ENCODE measurements at regions not wholly inside any gene's neighbourhood (a gene's known extent, or its start where the extent isn't known, plus 50 kb on each side); places are given as distances from the start of the nearest gene placed in this dataset.
"Not testable (repeated sequence)": the region's sequence is repeated elsewhere in the genome, so short reads cannot be mapped to it uniquely, and the experiment has no call there.

GRCh38 chr10:23754179-23754578, 315.3 kb downstream of the OTUD1 start:
- no peak for DNase-seq (ENCODE audit: low read depth in 2 of 2)

GRCh38 chr10:23754941-23755340, 316.1 kb downstream of the OTUD1 start:
- DNase-seq (ENCODE audit: low read depth in 2 of 2) = no peak

- DNase-seq (ENCODE audit: low read depth in 2 of 2) = no peak
These were observed 316.7 kb downstream of the OTUD1 start for GRCh38 chr10:23755556-23755955.

- DNase-seq (ENCODE audit: low read depth in 2 of 2) = no peak
These were observed 329.4 kb downstream of the OTUD1 start for GRCh38 chr10:23768281-23768680.

GRCh38 chr10:23777153-23777552, 338.3 kb downstream of the OTUD1 start:
- DNase-seq (ENCODE audit: low read depth in 2 of 2) = no peak

GRCh38 chr10:23779301-23779700, 340.4 kb downstream of the OTUD1 start:
- DNase-seq (ENCODE audit: low read depth in 2 of 2) = no peak

- no peak for DNase-seq (ENCODE audit: low read depth in 2 of 2)
These were observed 341.5 kb downstream of the OTUD1 start for GRCh38 chr10:23780331-23780730.

- no peak for DNase-seq (ENCODE audit: low read depth in 2 of 2)
These were observed 347.7 kb downstream of the OTUD1 start for GRCh38 chr10:23786594-23786993.

GRCh38 chr10:23793577-23793976, 354.7 kb downstream of the OTUD1 start:
- no peak for DNase-seq (ENCODE audit: low read depth in 2 of 2)

GRCh38 chr10:23797452-23797851, 358.6 kb downstream of the OTUD1 start:
- DNase-seq (ENCODE audit: low read depth in 2 of 2) = not testable (repeated sequence)

GRCh38 chr10:23804125-23804524, 365.2 kb downstream of the OTUD1 start:
- no peak for DNase-seq (ENCODE audit: low read depth in 2 of 2)

- no peak for DNase-seq (ENCODE audit: low read depth in 2 of 2)
These were observed 374.8 kb downstream of the OTUD1 start for GRCh38 chr10:23813687-23814086.

GRCh38 chr10:23818484-23818883, 379.6 kb downstream of the OTUD1 start:
- DNase-seq (ENCODE audit: low read depth in 2 of 2) = no peak

GRCh38 chr10:23820792-23821191, 381.9 kb downstream of the OTUD1 start:
- DNase-seq (ENCODE audit: low read depth in 2 of 2) = no peak

GRCh38 chr10:23824822-23825221, 384.1 kb upstream of the KIAA1217 start:
- DNase-seq (ENCODE audit: low read depth in 2 of 2) = no peak

- DNase-seq (ENCODE audit: low read depth in 2 of 2) = no peak
These were observed 382.5 kb upstream of the KIAA1217 start for GRCh38 chr10:23826421-23826820.

- DNase-seq (ENCODE audit: low read depth in 2 of 2) = no peak
These were observed 379.4 kb upstream of the KIAA1217 start for GRCh38 chr10:23829556-23829955.

- DNase-seq (ENCODE audit: low read depth in 2 of 2) = no peak
These were observed 374.8 kb upstream of the KIAA1217 start for GRCh38 chr10:23834091-23834490.

GRCh38 chr10:23850631-23851030, 358.3 kb upstream of the KIAA1217 start:
- no peak for DNase-seq (ENCODE audit: low read depth in 2 of 2)

GRCh38 chr10:23859598-23859997, 349.3 kb upstream of the KIAA1217 start:
- DNase-seq (ENCODE audit: low read depth in 2 of 2) = no peak

- no peak for DNase-seq (ENCODE audit: low read depth in 2 of 2)
These were observed 344.2 kb upstream of the KIAA1217 start for GRCh38 chr10:23864631-23865147.

GRCh38 chr10:23866985-23867384, 342.0 kb upstream of the KIAA1217 start:
- not testable (repeated sequence) for DNase-seq (ENCODE audit: low read depth in 2 of 2)

GRCh38 chr10:23868121-23868520, 340.8 kb upstream of the KIAA1217 start:
- no peak for DNase-seq (ENCODE audit: low read depth in 2 of 2)

GRCh38 chr10:23869548-23869947, 339.4 kb upstream of the KIAA1217 start:
- no peak for DNase-seq (ENCODE audit: low read depth in 2 of 2)
